ENCODE measurements at regions not wholly inside any gene's neighbourhood (a gene's known extent, or its start where the extent isn't known, plus 50 kb on each side); places are given as distances from the start of the nearest gene placed in this dataset.

GRCh38 chr6:21859193-21859735 is 265.7 kb downstream of the SOX4 start:
- Histone ChIP-seq H3K9ac (ENCODE audit: low read depth, low read length) (no peak overlapping the region), H3K27ac (ENCODE audit: low read length) (no peak overlapping the region), H2AFZ (ENCODE audit: low read depth, low read length) (no peak overlapping the region), H3K4me2 (ENCODE audit: insufficient read depth, low read length) (no peak overlapping the region), H3K4me3 (ENCODE audit: low read depth in 1 of 2, low read length in 2 of 2) (no peak overlapping the region), H3K27me3 (ENCODE audit: insufficient read depth, low read length, poor library complexity) (no peaks in the 10 kb centered on the region), H4K20me1 (ENCODE audit: insufficient read depth, low read length) (no peaks in the 10 kb centered on the region), H3K9me3 (ENCODE audit: insufficient read depth, low read length, severe bottlenecking) (no peaks in the 10 kb centered on the region), H3K4me1 (ENCODE audit: insufficient read depth, low read length) (peaks cover 14% of the 10 kb centered on the region), H3K36me3 (ENCODE audit: insufficient read depth, low read length) (peaks cover 6% of the 10 kb centered on the region; the same call in 1 of the 2 replicates), H3K79me2 (ENCODE audit: insufficient read depth, low read length) (peaks cover 16% of the 10 kb centered on the region)
- no peak for DNase-seq
- TF ChIP-seq CTCF (IDR thresholded peaks at IDR 0.05; ENCODE audit: borderline replicate concordance, extremely low read depth, low read length, poor library complexity, severe bottlenecking) (no peak), EZH2 (IDR thresholded peaks at IDR 0.05; ENCODE audit: borderline replicate concordance, low read depth, low read length, severe bottlenecking) (no peak)
- no peak for ATAC-seq (ENCODE audit: insufficient read depth, low read depth)

- no peak overlapping the region for H2AFZ ChIP-seq (ENCODE audit: low read depth, low read length)
- H3K4me3 ChIP-seq (ENCODE audit: low read depth in 1 of 2, low read length in 2 of 2), result no peak overlapping the region
- no peak overlapping the region for H3K4me2 ChIP-seq (ENCODE audit: insufficient read depth, low read length)
- DNase-seq (no peak), ATAC-seq (ENCODE audit: insufficient read depth, low read depth) (no peak)
- H3K9ac ChIP-seq (ENCODE audit: low read depth, low read length), result no peak overlapping the region
- no peaks in the 10 kb centered on the region for H3K27me3 ChIP-seq (ENCODE audit: insufficient read depth, low read length, poor library complexity)
- TF ChIP-seq EZH2 (IDR thresholded peaks at IDR 0.05; ENCODE audit: borderline replicate concordance, low read depth, low read length, severe bottlenecking) (no peak), CTCF (IDR thresholded peaks at IDR 0.05; ENCODE audit: borderline replicate concordance, extremely low read depth, low read length, poor library complexity, severe bottlenecking) (no peak)
- no peaks in the 10 kb centered on the region for H3K4me1 ChIP-seq (ENCODE audit: insufficient read depth, low read length)
- peaks cover 6% of the 10 kb centered on the region for H3K79me2 ChIP-seq (ENCODE audit: insufficient read depth, low read length)
- H3K9me3 ChIP-seq (ENCODE audit: insufficient read depth, low read length, severe bottlenecking), result no peaks in the 10 kb centered on the region
- no peak overlapping the region for H3K27ac ChIP-seq (ENCODE audit: low read length)
- peaks cover 6% of the 10 kb centered on the region; the same call in 1 of the 2 replicates for H3K36me3 ChIP-seq (ENCODE audit: insufficient read depth, low read length)
- no peaks in the 10 kb centered on the region for H4K20me1 ChIP-seq (ENCODE audit: insufficient read depth, low read length)
Observed at GRCh38 chr6:21861942-21862341, 268.4 kb downstream of the SOX4 start.

GRCh38 chr6:21864206-21864605 is 270.7 kb downstream of the SOX4 start:
- Histone ChIP-seq H3K36me3 (ENCODE audit: insufficient read depth, low read length) (peaks cover 6% of the 10 kb centered on the region; the same call in 1 of the 2 replicates), H4K20me1 (ENCODE audit: insufficient read depth, low read length) (no peaks in the 10 kb centered on the region), H2AFZ (ENCODE audit: low read depth, low read length) (no peak overlapping the region), H3K27me3 (ENCODE audit: insufficient read depth, low read length, poor library complexity) (no peaks in the 10 kb centered on the region), H3K79me2 (ENCODE audit: insufficient read depth, low read length) (peaks cover 9% of the 10 kb centered on the region), H3K9ac (ENCODE audit: low read depth, low read length) (no peak overlapping the region), H3K4me2 (ENCODE audit: insufficient read depth, low read length) (no peak overlapping the region), H3K9me3 (ENCODE audit: insufficient read depth, low read length, severe bottlenecking) (no peaks in the 10 kb centered on the region), H3K4me3 (ENCODE audit: low read depth in 1 of 2, low read length in 2 of 2) (no peak overlapping the region), H3K27ac (ENCODE audit: low read length) (no peak overlapping the region), H3K4me1 (ENCODE audit: insufficient read depth, low read length) (peaks cover 2% of the 10 kb centered on the region)
- TF ChIP-seq CTCF (IDR thresholded peaks at IDR 0.05; ENCODE audit: borderline replicate concordance, extremely low read depth, low read length, poor library complexity, severe bottlenecking), result no peak
- TF ChIP-seq EZH2 (IDR thresholded peaks at IDR 0.05; ENCODE audit: borderline replicate concordance, low read depth, low read length, severe bottlenecking), result no peak
- DNase-seq (no peak), ATAC-seq (ENCODE audit: insufficient read depth, low read depth) (no peak)
